ENCODE measurements at regions not wholly inside any gene's neighbourhood (a gene's known extent, or its start where the extent isn't known, plus 50 kb on each side); places are given as distances from the start of the nearest gene placed in this dataset.

GRCh38 chr3:159844801-159845261, 143.8 kb upstream of the IL12A start:
- H3K79me2 ChIP-seq (ENCODE audit: control insufficient read depth, insufficient read depth, low read length), result peaks cover 82% of the 10 kb centered on the region
- TF ChIP-seq EZH2 (IDR thresholded peaks at IDR 0.05; ENCODE audit: low read length), result no peak
- no peak for TF ChIP-seq CTCF (optimal IDR thresholded peaks at IDR 0.05 in 1 of 3, IDR thresholded peaks at IDR 0.05 in 1 of 3, conservative IDR thresholded peaks at IDR 0.05 in 1 of 3; ENCODE audit: extremely low read depth in 1 of 3, insufficient read depth in 2 of 3, low read length in 3 of 3)
- no peak overlapping the region for H3K4me3 ChIP-seq (ENCODE audit: control insufficient read depth in 2 of 3, extremely low read depth in 1 of 3, insufficient read depth in 2 of 3, low read depth in 1 of 3, low read length in 3 of 3)
- H3K4me1 ChIP-seq (ENCODE audit: control insufficient read depth, extremely low read depth, insufficient read depth, low read length), result peaks cover 12% of the 10 kb centered on the region
- H3K9ac ChIP-seq (ENCODE audit: control insufficient read depth, extremely low read depth, insufficient read depth, low read length), result no peak overlapping the region
- H3K9me1 ChIP-seq (ENCODE audit: control insufficient read depth, extremely low read depth, insufficient read depth, low read length), result peaks cover 2% of the 10 kb centered on the region
- DNase-seq (ENCODE audit: low read depth, low spot score), result no peak
- dilution Hi-C loops (cut with MboI; ENCODE audit: extremely low pct_ligation_motif_present, low sequenced_read_pairs), result no loop called here
- no peaks in the 10 kb centered on the region for H3K36me3 ChIP-seq (ENCODE audit: control insufficient read depth in 2 of 2, extremely low read depth in 1 of 2, insufficient read depth in 2 of 2, low read length in 2 of 2)
- no peaks in the 10 kb centered on the region for H4K20me1 ChIP-seq (ENCODE audit: control insufficient read depth, extremely low read depth, insufficient read depth, low read length)
- no peak overlapping the region for H2AFZ ChIP-seq (ENCODE audit: control insufficient read depth, low read length)
- no peak overlapping the region for H3K27ac ChIP-seq (ENCODE audit: control insufficient read depth, insufficient read depth, low read length)
- no peaks in the 10 kb centered on the region for H3K27me3 ChIP-seq (ENCODE audit: control insufficient read depth, extremely low read depth, insufficient read depth, low read length)
- H3K4me2 ChIP-seq (ENCODE audit: control insufficient read depth, extremely low read depth, insufficient read depth, low read depth, low read length), result no peak overlapping the region
- H3K9me3 ChIP-seq (ENCODE audit: control insufficient read depth, low read depth, low read length), result no peaks in the 10 kb centered on the region
- FAIRE-seq, result no peak

GRCh38 chr3:159845737-159846136, 142.9 kb upstream of the IL12A start:
- Histone ChIP-seq H3K9me3 (ENCODE audit: control insufficient read depth, low read depth, low read length) (no peaks in the 10 kb centered on the region), H3K4me2 (ENCODE audit: control insufficient read depth, extremely low read depth, insufficient read depth, low read depth, low read length) (peak overlapping the region; percentile 83), H3K4me1 (ENCODE audit: control insufficient read depth, extremely low read depth, insufficient read depth, low read length) (peaks cover 12% of the 10 kb centered on the region), H3K9ac (ENCODE audit: control insufficient read depth, extremely low read depth, insufficient read depth, low read length) (no peak overlapping the region), H3K27ac (ENCODE audit: control insufficient read depth, insufficient read depth, low read length) (no peak overlapping the region), H3K4me3 (ENCODE audit: control insufficient read depth in 2 of 3, extremely low read depth in 1 of 3, insufficient read depth in 2 of 3, low read depth in 1 of 3, low read length in 3 of 3) (no peak overlapping the region), H4K20me1 (ENCODE audit: control insufficient read depth, extremely low read depth, insufficient read depth, low read length) (no peaks in the 10 kb centered on the region), H3K27me3 (ENCODE audit: control insufficient read depth, extremely low read depth, insufficient read depth, low read length) (no peaks in the 10 kb centered on the region), H3K36me3 (ENCODE audit: control insufficient read depth in 2 of 2, extremely low read depth in 1 of 2, insufficient read depth in 2 of 2, low read length in 2 of 2) (no peaks in the 10 kb centered on the region), H3K79me2 (ENCODE audit: control insufficient read depth, insufficient read depth, low read length) (peaks cover 81% of the 10 kb centered on the region), H3K9me1 (ENCODE audit: control insufficient read depth, extremely low read depth, insufficient read depth, low read length) (peaks cover 2% of the 10 kb centered on the region), H2AFZ (ENCODE audit: control insufficient read depth, low read length) (no peak overlapping the region)
- TF ChIP-seq CTCF (optimal IDR thresholded peaks at IDR 0.05 in 1 of 3, IDR thresholded peaks at IDR 0.05 in 1 of 3, conservative IDR thresholded peaks at IDR 0.05 in 1 of 3; ENCODE audit: extremely low read depth in 1 of 3, insufficient read depth in 2 of 3, low read length in 3 of 3), result no peak
- no peak for TF ChIP-seq EZH2 (IDR thresholded peaks at IDR 0.05; ENCODE audit: low read length)
- no peak for DNase-seq (ENCODE audit: low read depth, low spot score)
- no peak for FAIRE-seq
- dilution Hi-C loops (cut with MboI; ENCODE audit: extremely low pct_ligation_motif_present, low sequenced_read_pairs), result no loop called here
